ENCODE measurements at regions not wholly inside any gene's neighbourhood (a gene's known extent, or its start where the extent isn't known, plus 50 kb on each side); places are given as distances from the start of the nearest gene placed in this dataset.

DNA sequence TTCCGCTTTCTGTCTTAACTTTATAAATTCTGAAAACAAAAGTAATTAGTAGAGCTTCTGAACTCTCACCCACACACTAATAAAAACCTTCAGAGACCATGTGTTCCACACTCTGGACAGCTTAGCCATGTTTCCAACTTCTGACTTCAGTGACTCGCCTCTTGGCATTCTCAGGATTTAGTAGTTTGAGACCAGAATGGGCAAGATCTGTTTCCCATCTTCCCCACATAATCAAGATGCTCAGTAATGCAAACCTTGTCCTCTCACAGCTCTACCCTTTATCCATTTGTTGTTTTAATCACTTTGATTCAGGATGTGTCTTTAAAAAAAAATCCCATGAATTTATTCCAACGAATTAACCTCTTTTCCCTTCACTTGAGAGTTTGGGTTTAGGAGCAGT, 166.6 kb upstream of the SLC24A5 start:
- TF ChIP-seq CTCF (IDR thresholded peaks at IDR 0.05), result no peak
- no peak for TF ChIP-seq POLR2A (IDR thresholded peaks at IDR 0.05)
